ENCODE measurements at regions not wholly inside any gene's neighbourhood (a gene's known extent, or its start where the extent isn't known, plus 50 kb on each side); places are given as distances from the start of the nearest gene placed in this dataset.
"Not testable (repeated sequence)": the region's sequence is repeated elsewhere in the genome, so short reads cannot be mapped to it uniquely, and the experiment has no call there.

DNA sequence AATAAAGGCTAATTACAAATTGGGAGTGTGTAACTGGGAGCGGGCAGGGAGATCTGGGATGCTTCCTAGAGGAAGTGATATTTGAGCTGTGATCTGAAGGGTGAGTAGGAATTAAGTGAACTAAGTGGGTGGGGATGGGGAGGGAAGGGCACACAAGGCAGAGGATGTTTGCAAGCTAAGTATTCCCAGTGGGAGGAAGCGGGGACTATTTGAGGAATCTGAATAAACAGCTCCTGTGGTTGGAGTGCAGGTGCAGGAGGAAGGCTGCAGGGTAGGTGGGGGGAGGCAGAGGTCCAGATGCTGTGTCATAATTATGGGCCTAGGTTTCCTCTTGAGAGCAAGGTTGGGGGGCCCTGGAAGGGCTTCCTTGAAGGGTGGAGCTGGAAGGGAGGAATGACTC lies 102.1 kb upstream of the HS3ST2 start:
- no peaks in the 10 kb centered on the region for H3K9me2 ChIP-seq (ENCODE audit: insufficient read depth)
- H4K20me1 ChIP-seq (ENCODE audit: insufficient read depth), result no peaks in the 10 kb centered on the region
- DNase-seq, result no peak
- no peak overlapping the region for H3K4me3 ChIP-seq
- no peaks in the 10 kb centered on the region for H3F3A ChIP-seq (ENCODE audit: insufficient read depth, low read depth)
- no peak overlapping the region for H2AFZ ChIP-seq
- H3K9me3 ChIP-seq (ENCODE audit: insufficient read depth, low read depth), result peaks cover 11% of the 10 kb centered on the region; the same call in 1 of the 2 replicates
- POLR2A ChIA-PET (ENCODE audit: unreplicated experiment), result no interaction called here
- H3K36me3 ChIP-seq (ENCODE audit: low read depth), result no peaks in the 10 kb centered on the region
- no TSS peak for BruUV-seq (replicated peaks)
- CTCF ChIA-PET, result no interaction called here
- no peak overlapping the region for H3K4me2 ChIP-seq
- H3K27me3 ChIP-seq (ENCODE audit: insufficient read depth, low read depth), result no peaks in the 10 kb centered on the region
- no peaks in the 10 kb centered on the region for H3K79me2 ChIP-seq (ENCODE audit: low read depth)
- no peak overlapping the region for H3K27ac ChIP-seq
- no peak for TF ChIP-seq EZH2 (IDR thresholded peaks at IDR 0.05; ENCODE audit: low read depth)
- TF ChIP-seq, protein P1, sequence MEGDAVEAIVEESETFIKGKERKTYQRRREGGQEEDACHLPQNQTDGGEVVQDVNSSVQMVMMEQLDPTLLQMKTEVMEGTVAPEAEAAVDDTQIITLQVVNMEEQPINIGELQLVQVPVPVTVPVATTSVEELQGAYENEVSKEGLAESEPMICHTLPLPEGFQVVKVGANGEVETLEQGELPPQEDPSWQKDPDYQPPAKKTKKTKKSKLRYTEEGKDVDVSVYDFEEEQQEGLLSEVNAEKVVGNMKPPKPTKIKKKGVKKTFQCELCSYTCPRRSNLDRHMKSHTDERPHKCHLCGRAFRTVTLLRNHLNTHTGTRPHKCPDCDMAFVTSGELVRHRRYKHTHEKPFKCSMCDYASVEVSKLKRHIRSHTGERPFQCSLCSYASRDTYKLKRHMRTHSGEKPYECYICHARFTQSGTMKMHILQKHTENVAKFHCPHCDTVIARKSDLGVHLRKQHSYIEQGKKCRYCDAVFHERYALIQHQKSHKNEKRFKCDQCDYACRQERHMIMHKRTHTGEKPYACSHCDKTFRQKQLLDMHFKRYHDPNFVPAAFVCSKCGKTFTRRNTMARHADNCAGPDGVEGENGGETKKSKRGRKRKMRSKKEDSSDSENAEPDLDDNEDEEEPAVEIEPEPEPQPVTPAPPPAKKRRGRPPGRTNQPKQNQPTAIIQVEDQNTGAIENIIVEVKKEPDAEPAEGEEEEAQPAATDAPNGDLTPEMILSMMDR (conservative IDR thresholded peaks at IDR 0.05), result no peak
- intact Hi-C loops (cut with micrococcal nuclease; ENCODE audit: unreplicated experiment), result no loop called here
- H3K4me1 ChIP-seq (replicated peaks; ENCODE audit: insufficient read depth), result no peaks in the 10 kb centered on the region

DNA sequence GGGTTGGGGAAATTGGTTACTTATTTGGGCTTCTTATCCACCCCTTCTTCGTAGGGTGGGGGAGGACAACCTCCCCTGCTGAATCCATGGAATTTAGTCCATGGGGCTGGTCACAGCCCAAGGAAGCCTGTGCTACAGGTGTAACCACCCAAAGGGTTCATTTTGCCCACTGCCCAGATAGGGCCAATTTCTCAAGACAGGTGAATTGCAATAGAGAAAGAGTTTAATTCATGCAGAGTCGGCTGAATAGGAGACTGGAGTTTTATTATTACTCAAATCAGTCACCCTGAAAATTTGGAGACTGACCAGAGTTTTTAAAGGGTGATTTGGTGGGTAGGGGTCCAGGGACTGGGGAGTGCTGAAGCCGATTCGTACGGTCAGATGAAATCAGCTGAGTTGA lies 101.5 kb upstream of the HS3ST2 start:
- Histone ChIP-seq H3K27ac (no peak overlapping the region), H3K9me2 (ENCODE audit: insufficient read depth) (no peaks in the 10 kb centered on the region), H3K27me3 (ENCODE audit: insufficient read depth, low read depth) (no peaks in the 10 kb centered on the region), H4K20me1 (ENCODE audit: insufficient read depth) (no peaks in the 10 kb centered on the region), H3K79me2 (ENCODE audit: low read depth) (no peaks in the 10 kb centered on the region), H3K9me3 (ENCODE audit: insufficient read depth, low read depth) (peaks cover 11% of the 10 kb centered on the region; the same call in 1 of the 2 replicates), H3K4me2 (no peak overlapping the region), H3K36me3 (ENCODE audit: low read depth) (no peaks in the 10 kb centered on the region), H3K4me1 (replicated peaks; ENCODE audit: insufficient read depth) (no peaks in the 10 kb centered on the region), H2AFZ (no peak overlapping the region), H3K4me3 (no peak overlapping the region), H3F3A (ENCODE audit: insufficient read depth, low read depth) (no peaks in the 10 kb centered on the region)
- BruUV-seq (replicated peaks), result no TSS peak
- CTCF ChIA-PET, result no interaction called here
- POLR2A ChIA-PET (ENCODE audit: unreplicated experiment), result no interaction called here
- TF ChIP-seq, protein P1 (conservative IDR thresholded peaks at IDR 0.05), result no peak
- TF ChIP-seq EZH2 (IDR thresholded peaks at IDR 0.05; ENCODE audit: low read depth), result no peak
- no peak for DNase-seq
- intact Hi-C loops (cut with micrococcal nuclease; ENCODE audit: unreplicated experiment), result no loop called here

DNA sequence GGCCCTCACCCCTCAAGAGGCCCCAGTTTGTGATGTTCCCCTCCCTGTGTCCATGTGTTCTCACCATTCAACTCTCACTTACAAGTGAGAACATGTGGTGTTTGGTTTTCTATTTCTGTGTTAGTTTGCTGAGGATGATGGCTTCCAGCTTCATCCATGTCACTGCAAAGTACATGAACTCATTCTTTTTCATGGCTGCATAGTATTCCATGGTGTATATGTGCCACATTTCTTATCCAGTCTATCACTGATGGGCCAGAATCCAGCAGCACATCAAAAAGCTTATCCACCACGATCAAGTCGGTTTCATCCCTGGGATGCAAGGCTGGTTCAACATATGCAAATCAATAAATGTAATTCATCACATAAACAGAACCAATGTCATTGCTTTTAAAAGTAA lies 95.4 kb upstream of the HS3ST2 start:
- CTCF ChIA-PET; H3K27ac ChIP-seq; intact Hi-C loops (cut with micrococcal nuclease; ENCODE audit: unreplicated experiment); H3K79me2 ChIP-seq (ENCODE audit: low read depth); H3K4me1 ChIP-seq (replicated peaks; ENCODE audit: insufficient read depth); H3K36me3 ChIP-seq (ENCODE audit: low read depth); POLR2A ChIA-PET (ENCODE audit: unreplicated experiment); H3F3A ChIP-seq (ENCODE audit: insufficient read depth, low read depth); H3K9me2 ChIP-seq (ENCODE audit: insufficient read depth); H3K4me2 ChIP-seq; H4K20me1 ChIP-seq (ENCODE audit: insufficient read depth); DNase-seq; H3K9me3 ChIP-seq (ENCODE audit: insufficient read depth, low read depth); H2AFZ ChIP-seq; H3K4me3 ChIP-seq; H3K27me3 ChIP-seq (ENCODE audit: insufficient read depth, low read depth); BruUV-seq (replicated peaks): not testable (repeated sequence)

DNA sequence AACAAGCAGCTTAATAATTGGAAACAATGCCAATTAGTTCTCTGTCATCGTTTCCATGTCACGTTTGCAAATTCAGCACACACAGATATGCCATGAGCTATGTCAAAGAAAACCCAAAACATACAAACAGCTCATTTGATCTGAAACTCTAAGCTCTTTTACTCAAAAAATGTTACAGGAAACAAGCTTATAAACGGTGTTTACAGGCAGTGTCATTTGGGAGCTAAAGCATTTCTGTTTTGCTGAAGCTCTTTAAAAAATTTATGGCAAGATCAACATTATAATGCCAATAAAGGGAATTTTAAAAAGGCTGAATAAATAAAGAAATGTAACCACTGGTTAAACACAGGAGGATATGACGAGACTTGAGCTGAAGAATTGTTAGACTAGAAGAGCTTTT lies 94.0 kb upstream of the HS3ST2 start:
- no TSS peak for BruUV-seq (replicated peaks)
- Histone ChIP-seq H2AFZ (no peak overlapping the region), H3K9me3 (ENCODE audit: insufficient read depth, low read depth) (no peaks in the 10 kb centered on the region), H3K9me2 (ENCODE audit: insufficient read depth) (no peaks in the 10 kb centered on the region), H3K36me3 (ENCODE audit: low read depth) (no peaks in the 10 kb centered on the region), H3K4me1 (replicated peaks; ENCODE audit: insufficient read depth) (no peaks in the 10 kb centered on the region), H4K20me1 (ENCODE audit: insufficient read depth) (no peaks in the 10 kb centered on the region), H3F3A (ENCODE audit: insufficient read depth, low read depth) (no peaks in the 10 kb centered on the region), H3K27me3 (ENCODE audit: insufficient read depth, low read depth) (no peaks in the 10 kb centered on the region), H3K4me2 (no peak overlapping the region), H3K27ac (no peak overlapping the region), H3K4me3 (no peak overlapping the region), H3K79me2 (ENCODE audit: low read depth) (no peaks in the 10 kb centered on the region)
- DNase-seq, result no peak
- POLR2A ChIA-PET (ENCODE audit: unreplicated experiment), result no interaction called here
- CTCF ChIA-PET, result no interaction called here
- no peak for TF ChIP-seq EZH2 (IDR thresholded peaks at IDR 0.05; ENCODE audit: low read depth)
- TF ChIP-seq, protein P1 (conservative IDR thresholded peaks at IDR 0.05), result no peak
- intact Hi-C loops (cut with micrococcal nuclease; ENCODE audit: unreplicated experiment), result no loop called here
